ENCODE measurements at regions not wholly inside any gene's neighbourhood (a gene's known extent, or its start where the extent isn't known, plus 50 kb on each side); places are given as distances from the start of the nearest gene placed in this dataset.

- TF ChIP-seq CTCF (IDR thresholded peaks at IDR 0.05), result no peak
Observed at GRCh38 chr15:92833106-92833433, 67.1 kb upstream of the CHD2 start.

- TF ChIP-seq CTCF (IDR thresholded peaks at IDR 0.05), result no peak
Observed at GRCh38 chr15:92833493-92834271, 66.4 kb upstream of the CHD2 start.

- no peak for TF ChIP-seq CTCF (IDR thresholded peaks at IDR 0.05)
Observed at GRCh38 chr15:92839696-92840095, 60.4 kb upstream of the CHD2 start.

DNA sequence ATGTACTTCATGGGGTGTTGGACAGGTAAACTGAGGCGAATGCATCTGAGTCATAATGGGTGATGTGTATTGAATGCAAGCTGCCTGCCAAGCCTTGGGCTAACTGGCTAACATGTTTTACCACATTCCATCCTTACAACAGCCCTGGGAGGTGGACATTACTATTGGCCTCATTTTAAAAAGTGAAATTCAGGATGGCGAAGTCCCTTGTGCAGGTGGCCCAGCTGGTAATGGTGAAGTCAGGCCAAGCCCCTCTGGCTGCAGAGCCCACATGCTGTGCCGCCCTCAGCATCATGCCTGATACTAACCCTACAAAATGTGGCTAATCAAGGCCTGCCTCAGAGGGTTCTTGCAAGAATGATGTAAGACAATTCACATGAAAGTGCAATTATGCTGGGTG is 60.0 kb upstream of the CHD2 start:
- no peak for TF ChIP-seq CTCF (IDR thresholded peaks at IDR 0.05)

- TF ChIP-seq CTCF (IDR thresholded peaks at IDR 0.05), result no peak
Observed at GRCh38 chr15:92843326-92843725, 56.8 kb upstream of the CHD2 start.

DNA sequence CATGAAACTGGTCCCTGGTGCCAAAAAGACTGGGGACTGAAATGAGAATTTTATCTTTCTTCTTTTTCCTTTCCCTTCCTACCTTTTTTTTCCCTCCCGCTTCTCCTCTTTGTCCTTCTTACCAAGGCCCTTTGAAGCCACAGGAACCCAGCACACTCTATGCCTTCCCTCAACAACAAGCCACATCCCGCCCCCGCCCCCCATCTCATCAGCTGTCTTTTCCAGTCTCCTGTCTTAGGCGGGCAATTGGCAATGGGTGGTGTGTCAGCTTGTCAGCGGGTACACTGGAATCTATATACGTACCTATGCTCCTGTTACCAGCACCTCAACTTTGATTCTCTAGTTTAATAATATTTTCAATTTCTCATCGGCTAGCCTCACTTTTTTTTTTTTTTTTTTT is 56.3 kb upstream of the CHD2 start:
- no peak for TF ChIP-seq CTCF (IDR thresholded peaks at IDR 0.05)

GRCh38 chr15:92845126-92845508 is 55.0 kb upstream of the CHD2 start:
- TF ChIP-seq CTCF (IDR thresholded peaks at IDR 0.05), result no peak

DNA sequence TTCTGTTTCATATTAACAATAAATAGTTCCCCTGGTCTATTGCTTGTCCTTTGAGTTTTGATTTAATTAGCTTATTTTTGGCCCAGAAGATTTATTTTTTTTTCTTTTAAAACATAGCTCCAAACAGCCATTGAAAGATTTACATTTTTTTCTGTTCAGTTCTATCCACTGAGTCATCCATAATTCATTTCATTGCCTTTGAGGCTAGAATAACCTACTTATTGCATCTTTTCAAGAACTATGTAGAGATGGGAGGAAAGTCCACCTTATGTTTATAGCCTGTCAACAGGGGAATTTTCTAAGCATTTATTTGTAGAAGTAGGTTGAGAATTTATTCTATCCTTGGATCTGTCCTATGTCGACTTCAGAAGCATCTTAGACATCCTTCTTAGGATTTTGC is 53.4 kb upstream of the CHD2 start:
- no peak for TF ChIP-seq CTCF (IDR thresholded peaks at IDR 0.05)
